ENCODE measurements at regions not wholly inside any gene's neighbourhood (a gene's known extent, or its start where the extent isn't known, plus 50 kb on each side); places are given as distances from the start of the nearest gene placed in this dataset.

GRCh38 chr1:82813386-82813785 lies 1012.7 kb downstream of the ADGRL2 start:
- H3K4me3 ChIP-seq (ENCODE audit: extremely low read depth, insufficient read depth, low read length, poor library complexity, severe bottlenecking) = no peak overlapping the region
- no peaks in the 10 kb centered on the region for H3K4me1 ChIP-seq (ENCODE audit: control insufficient read depth, insufficient read depth, low read length, poor library complexity, severe bottlenecking)
- H3K27ac ChIP-seq (ENCODE audit: low read depth, low read length, severe bottlenecking) = no peak overlapping the region
- H3K9me3 ChIP-seq (ENCODE audit: control insufficient read depth, low read length) = no peaks in the 10 kb centered on the region
- no peaks in the 10 kb centered on the region for H3K36me3 ChIP-seq (ENCODE audit: control insufficient read depth, insufficient read depth, low read length)

- no peak overlapping the region for H3K27ac ChIP-seq (ENCODE audit: low read depth, low read length, severe bottlenecking)
- 100% methylated on average over 1 of the region's 3 CpGs for WGBS, 2 experiments (ENCODE audit: insufficient coverage in 2 of 2)
- no peaks in the 10 kb centered on the region for H3K4me1 ChIP-seq (ENCODE audit: control insufficient read depth, insufficient read depth, low read length, poor library complexity, severe bottlenecking)
- H3K4me3 ChIP-seq (ENCODE audit: extremely low read depth, insufficient read depth, low read length, poor library complexity, severe bottlenecking) = no peak overlapping the region
- H3K36me3 ChIP-seq (ENCODE audit: control insufficient read depth, insufficient read depth, low read length) = no peaks in the 10 kb centered on the region
- H3K9me3 ChIP-seq (ENCODE audit: control insufficient read depth, low read length) = no peaks in the 10 kb centered on the region
Measured at GRCh38 chr1:82810601-82811000, 1009.9 kb downstream of the ADGRL2 start.

GRCh38 chr1:82807563-82807962 lies 1006.8 kb downstream of the ADGRL2 start:
- no peaks in the 10 kb centered on the region for H3K36me3 ChIP-seq (ENCODE audit: control insufficient read depth, insufficient read depth, low read length)
- H3K4me3 ChIP-seq (ENCODE audit: extremely low read depth, insufficient read depth, low read length, poor library complexity, severe bottlenecking) = no peak overlapping the region
- no peak overlapping the region for H3K27ac ChIP-seq (ENCODE audit: low read depth, low read length, severe bottlenecking)
- H3K9me3 ChIP-seq (ENCODE audit: control insufficient read depth, low read length) = no peaks in the 10 kb centered on the region
- H3K4me1 ChIP-seq (ENCODE audit: control insufficient read depth, insufficient read depth, low read length, poor library complexity, severe bottlenecking) = no peaks in the 10 kb centered on the region
- WGBS, 2 experiments (ENCODE audit: insufficient coverage in 2 of 2) = 50 to 80% methylated on average over 1 of the region's 3 CpGs

DNA sequence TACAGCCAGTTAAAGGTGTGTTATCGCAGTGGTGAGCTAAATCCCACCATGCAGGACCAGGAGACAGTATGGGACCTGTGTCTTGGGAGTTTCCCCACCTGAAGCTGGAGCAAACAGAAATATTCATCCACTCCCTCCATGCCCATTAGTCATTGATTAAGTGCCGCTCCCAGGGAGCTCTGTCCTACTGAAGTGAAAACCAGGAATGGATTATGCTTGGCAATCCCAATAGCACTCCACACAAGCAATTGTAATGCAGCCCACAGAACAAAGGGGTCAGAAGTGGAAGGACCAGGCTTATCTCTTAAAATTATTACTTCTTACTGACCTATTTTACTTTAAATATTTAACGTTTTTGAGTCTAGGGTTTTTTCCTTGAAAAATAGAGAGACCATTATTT lies 1005.4 kb downstream of the ADGRL2 start:
- H3K4me1 ChIP-seq (ENCODE audit: control insufficient read depth, insufficient read depth, low read length, poor library complexity, severe bottlenecking) = peaks cover 3% of the 10 kb centered on the region
- H3K27ac ChIP-seq (ENCODE audit: low read depth, low read length, severe bottlenecking) = no peak overlapping the region
- H3K4me3 ChIP-seq (ENCODE audit: extremely low read depth, insufficient read depth, low read length, poor library complexity, severe bottlenecking) = no peak overlapping the region
- H3K9me3 ChIP-seq (ENCODE audit: control insufficient read depth, low read length) = no peaks in the 10 kb centered on the region
- WGBS, 2 experiments (ENCODE audit: insufficient coverage in 2 of 2) = 86% methylated on average over 1 of the region's 3 CpGs
- no peaks in the 10 kb centered on the region for H3K36me3 ChIP-seq (ENCODE audit: control insufficient read depth, insufficient read depth, low read length)

GRCh38 chr1:82801176-82801575 lies 1000.4 kb downstream of the ADGRL2 start:
- peaks cover 8% of the 10 kb centered on the region for H3K9me3 ChIP-seq (ENCODE audit: control insufficient read depth, low read length)
- no peak overlapping the region for H3K27ac ChIP-seq (ENCODE audit: low read depth, low read length, severe bottlenecking)
- H3K36me3 ChIP-seq (ENCODE audit: control insufficient read depth, insufficient read depth, low read length) = no peaks in the 10 kb centered on the region
- H3K4me3 ChIP-seq (ENCODE audit: extremely low read depth, insufficient read depth, low read length, poor library complexity, severe bottlenecking) = no peak overlapping the region
- 83% methylated on average over 1 of the region's 2 CpGs; no CpG with 5 or more reads in 1 of the 2 experiments for WGBS, 2 experiments (ENCODE audit: insufficient coverage in 2 of 2)
- peaks cover 7% of the 10 kb centered on the region for H3K4me1 ChIP-seq (ENCODE audit: control insufficient read depth, insufficient read depth, low read length, poor library complexity, severe bottlenecking)

DNA sequence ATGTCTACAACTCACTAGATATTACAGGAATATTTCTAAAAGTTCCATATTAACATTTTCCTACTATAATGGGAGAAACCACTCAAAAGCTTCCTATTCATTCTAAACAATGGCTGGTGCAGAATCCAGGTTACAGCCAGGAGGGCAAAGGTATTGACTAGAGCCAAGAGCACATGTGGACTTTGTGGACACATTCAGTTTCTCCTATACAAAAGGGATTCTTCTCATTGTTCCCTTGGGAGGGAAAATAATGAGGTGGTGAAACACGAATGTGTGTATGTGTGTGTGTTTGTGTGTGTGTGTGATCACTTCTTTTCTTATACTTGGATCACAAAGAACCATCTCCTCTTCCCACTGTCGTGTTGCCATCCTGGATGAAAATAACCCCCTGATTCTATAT lies 1000.0 kb downstream of the ADGRL2 start:
- H3K27ac ChIP-seq (ENCODE audit: low read depth, low read length, severe bottlenecking) = no peak overlapping the region
- peaks cover 7% of the 10 kb centered on the region for H3K4me1 ChIP-seq (ENCODE audit: control insufficient read depth, insufficient read depth, low read length, poor library complexity, severe bottlenecking)
- WGBS, 2 experiments (ENCODE audit: insufficient coverage in 2 of 2) = no CpG with 5 or more reads among the region's 2 CpGs
- no peaks in the 10 kb centered on the region for H3K36me3 ChIP-seq (ENCODE audit: control insufficient read depth, insufficient read depth, low read length)
- peaks cover 8% of the 10 kb centered on the region for H3K9me3 ChIP-seq (ENCODE audit: control insufficient read depth, low read length)
- no peak overlapping the region for H3K4me3 ChIP-seq (ENCODE audit: extremely low read depth, insufficient read depth, low read length, poor library complexity, severe bottlenecking)

GRCh38 chr1:82799261-82799660 lies 998.5 kb downstream of the ADGRL2 start:
- Histone ChIP-seq H3K4me3 (ENCODE audit: extremely low read depth, insufficient read depth, low read length, poor library complexity, severe bottlenecking) (no peak overlapping the region), H3K27ac (ENCODE audit: low read depth, low read length, severe bottlenecking) (no peak overlapping the region), H3K36me3 (ENCODE audit: control insufficient read depth, insufficient read depth, low read length) (no peaks in the 10 kb centered on the region), H3K4me1 (ENCODE audit: control insufficient read depth, insufficient read depth, low read length, poor library complexity, severe bottlenecking) (peaks cover 15% of the 10 kb centered on the region), H3K9me3 (ENCODE audit: control insufficient read depth, low read length) (peaks cover 8% of the 10 kb centered on the region)
- 71 to 100% methylated on average over 1 of the region's 1 CpG for WGBS, 2 experiments (ENCODE audit: insufficient coverage in 2 of 2)

GRCh38 chr1:82795508-82796149 lies 994.9 kb downstream of the ADGRL2 start:
- H3K9me3 ChIP-seq (ENCODE audit: control insufficient read depth, low read length) = peaks cover 17% of the 10 kb centered on the region
- H3K36me3 ChIP-seq (ENCODE audit: control insufficient read depth, insufficient read depth, low read length) = no peaks in the 10 kb centered on the region
- H3K4me3 ChIP-seq (ENCODE audit: extremely low read depth, insufficient read depth, low read length, poor library complexity, severe bottlenecking) = no peak overlapping the region
- peaks cover 11% of the 10 kb centered on the region for H3K4me1 ChIP-seq (ENCODE audit: control insufficient read depth, insufficient read depth, low read length, poor library complexity, severe bottlenecking)
- no peak overlapping the region for H3K27ac ChIP-seq (ENCODE audit: low read depth, low read length, severe bottlenecking)
- 61% methylated on average over 2 of the region's 3 CpGs; no CpG with 5 or more reads in 1 of the 2 experiments for WGBS, 2 experiments (ENCODE audit: insufficient coverage in 2 of 2)

GRCh38 chr1:82792151-82792550 lies 991.4 kb downstream of the ADGRL2 start:
- 100% methylated on average over 2 to 3 of the region's 4 CpGs for WGBS, 2 experiments (ENCODE audit: insufficient coverage in 2 of 2)
- no peak overlapping the region for H3K27ac ChIP-seq (ENCODE audit: low read depth, low read length, severe bottlenecking)

GRCh38 chr1:82790556-82790955 lies 989.8 kb downstream of the ADGRL2 start:
- 50 to 100% methylated on average over 1 of the region's 1 CpG for WGBS, 2 experiments (ENCODE audit: insufficient coverage in 2 of 2)

More at GRCh38 chr1:82792151-82792550, 991.4 kb downstream of the ADGRL2 start:
- Histone ChIP-seq H3K36me3 (ENCODE audit: control insufficient read depth, insufficient read depth, low read length) (no peaks in the 10 kb centered on the region), H3K9me3 (ENCODE audit: control insufficient read depth, low read length) (peaks cover 12% of the 10 kb centered on the region), H3K4me1 (ENCODE audit: control insufficient read depth, insufficient read depth, low read length, poor library complexity, severe bottlenecking) (peaks cover 8% of the 10 kb centered on the region), H3K4me3 (ENCODE audit: extremely low read depth, insufficient read depth, low read length, poor library complexity, severe bottlenecking) (no peak overlapping the region)

DNA sequence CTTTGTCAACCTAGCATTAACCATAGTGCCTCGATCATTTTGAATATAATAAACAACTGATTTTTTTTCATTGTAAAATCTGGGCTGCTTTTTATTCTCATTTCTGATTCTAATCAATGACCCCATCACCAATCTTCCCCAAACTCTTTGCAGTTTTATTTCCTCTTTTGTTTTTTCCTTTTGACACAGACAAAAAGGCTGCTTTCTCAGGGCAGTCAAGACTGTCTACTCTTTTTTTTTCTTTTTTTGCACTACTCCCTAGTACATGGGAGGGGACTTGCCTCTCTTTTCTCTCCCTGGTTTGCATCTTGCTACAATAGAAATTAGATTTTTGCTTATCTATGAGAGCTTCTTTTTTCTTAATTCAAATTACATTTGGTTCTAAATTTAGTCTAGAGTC lies 987.9 kb downstream of the ADGRL2 start:
- no CpG with 5 or more reads among the region's 1 CpG for WGBS, 2 experiments (ENCODE audit: insufficient coverage in 2 of 2)
- no peak overlapping the region for H3K4me3 ChIP-seq (ENCODE audit: extremely low read depth, insufficient read depth, low read length, poor library complexity, severe bottlenecking)

More at GRCh38 chr1:82790556-82790955, 989.8 kb downstream of the ADGRL2 start:
- Histone ChIP-seq H3K27ac (ENCODE audit: low read depth, low read length, severe bottlenecking) (no peak overlapping the region), H3K36me3 (ENCODE audit: control insufficient read depth, insufficient read depth, low read length) (no peaks in the 10 kb centered on the region), H3K4me1 (ENCODE audit: control insufficient read depth, insufficient read depth, low read length, poor library complexity, severe bottlenecking) (peaks cover 7% of the 10 kb centered on the region), H3K9me3 (ENCODE audit: control insufficient read depth, low read length) (peaks cover 12% of the 10 kb centered on the region), H3K4me3 (ENCODE audit: extremely low read depth, insufficient read depth, low read length, poor library complexity, severe bottlenecking) (no peak overlapping the region)

More for the DNA sequence above, 987.9 kb downstream of the ADGRL2 start:
- Histone ChIP-seq H3K9me3 (ENCODE audit: control insufficient read depth, low read length) (peaks cover 12% of the 10 kb centered on the region), H3K27ac (ENCODE audit: low read depth, low read length, severe bottlenecking) (no peak overlapping the region), H3K4me1 (ENCODE audit: control insufficient read depth, insufficient read depth, low read length, poor library complexity, severe bottlenecking) (no peaks in the 10 kb centered on the region), H3K36me3 (ENCODE audit: control insufficient read depth, insufficient read depth, low read length) (no peaks in the 10 kb centered on the region)

Data from mesodermal cell (in vitro differentiated cells).